NCI-H1105 (cell line): ENCODE measurements at regions not wholly inside any gene's neighbourhood (a gene's known extent, or its start where the extent isn't known, plus 50 kb on each side); places are given as distances from the start of the nearest gene placed in this dataset.
"Not testable (repeated sequence)": the region's sequence is repeated elsewhere in the genome, so short reads cannot be mapped to it uniquely, and the experiment has no call there.

ENCODE experiments used
- DNase-seq: peaks from one replicate; lab custom pipeline; 2025; lab: John Stamatoyannopoulos, UW

- DNase-seq = no peak
Measured at GRCh38 chr1:215400741-215401140, 166.4 kb upstream of the KCTD3 start.

- DNase-seq = no peak
Measured at GRCh38 chr1:215402147-215402546, 165.0 kb upstream of the KCTD3 start.

- no peak for DNase-seq
Measured at GRCh38 chr1:215405211-215405610, 161.9 kb upstream of the KCTD3 start.

- no peak for DNase-seq
Measured at GRCh38 chr1:215406927-215407326, 160.2 kb upstream of the KCTD3 start.

GRCh38 chr1:215407575-215407974, 159.5 kb upstream of the KCTD3 start:
- no peak for DNase-seq

GRCh38 chr1:215409546-215409945, 157.6 kb upstream of the KCTD3 start:
- not testable (repeated sequence) for DNase-seq

- DNase-seq = not testable (repeated sequence)
Measured at GRCh38 chr1:215415521-215415920, 151.6 kb upstream of the KCTD3 start.

- no peak for DNase-seq
Measured at GRCh38 chr1:215416497-215416896, 150.6 kb upstream of the KCTD3 start.

GRCh38 chr1:215417122-215417521, 150.0 kb upstream of the KCTD3 start:
- no peak for DNase-seq

- DNase-seq = no peak
Measured at GRCh38 chr1:215418876-215419447, 148.1 kb upstream of the KCTD3 start.

- no peak for DNase-seq
Measured at GRCh38 chr1:215421744-215422143, 145.4 kb upstream of the KCTD3 start.

- DNase-seq = no peak
Measured at GRCh38 chr1:215423288-215423687, 143.8 kb upstream of the KCTD3 start.

- DNase-seq = no peak
Measured at GRCh38 chr1:215425138-215425537, 142.0 kb upstream of the KCTD3 start.

GRCh38 chr1:215426101-215426500, 141.0 kb upstream of the KCTD3 start:
- no peak for DNase-seq

GRCh38 chr1:215432483-215433227, 134.4 kb upstream of the KCTD3 start:
- DNase-seq = not testable (repeated sequence)

GRCh38 chr1:215433237-215433636, 133.9 kb upstream of the KCTD3 start:
- DNase-seq = no peak

GRCh38 chr1:215439549-215439948, 127.6 kb upstream of the KCTD3 start:
- no peak for DNase-seq

GRCh38 chr1:215444715-215445414, 122.2 kb upstream of the KCTD3 start:
- DNase-seq = no peak

GRCh38 chr1:215448014-215448413, 119.1 kb upstream of the KCTD3 start:
- DNase-seq = not testable (repeated sequence)

- not testable (repeated sequence) for DNase-seq
Measured at GRCh38 chr1:215449147-215449546, 118.0 kb upstream of the KCTD3 start.

- DNase-seq = no peak
Measured at GRCh38 chr1:215453440-215453839, 113.7 kb upstream of the KCTD3 start.

GRCh38 chr1:215457213-215457612, 109.9 kb upstream of the KCTD3 start:
- no peak for DNase-seq

GRCh38 chr1:215458104-215458503, 109.0 kb upstream of the KCTD3 start:
- DNase-seq = no peak
